Kidney (tissue), 13 donors: ENCODE measurements at regions not wholly inside any gene's neighbourhood (a gene's known extent, or its start where the extent isn't known, plus 50 kb on each side); places are given as distances from the start of the nearest gene placed in this dataset.

ENCODE experiments used
- DNase-seq, 5 donors: peaks; one replicate each; pipeline ENCODE4 v3.0.0-alpha.2; 2013 to 2020
- FAIRE-seq: peaks from 2 replicates; lab custom pipeline; 2012; peaks lifted over from hg19 to GRCh38; lab: Jason Lieb, UNC
- H3K27ac ChIP-seq, 2 donors: one replicate each; pipeline ENCODE4 v1.7.0; 2013; ENCODE audit warnings: low read depth in 2 of 2, low read length in 2 of 2, inconsistent platforms in 1 of 2
- H3K27me3 ChIP-seq: one replicate; pipeline ENCODE4 v1.7.1; 2013; ENCODE audit warnings: low read length, inconsistent platforms; ENCODE audit not compliant: control insufficient read depth, insufficient read depth
- H3K36me3 ChIP-seq, 3 donors: one replicate each; pipeline versions ENCODE4 v1.7.0 to v1.7.1; 2013; ENCODE audit warnings: low read length in 3 of 3, control low read depth in 1 of 3, inconsistent platforms in 1 of 3; ENCODE audit not compliant: insufficient read depth in 3 of 3, control insufficient read depth in 2 of 3
- H3K4me1 ChIP-seq, 3 donors: one replicate each; pipeline versions ENCODE4 v1.7.0 to v1.7.1; 2013; ENCODE audit warnings: low read length in 3 of 3, inconsistent platforms in 1 of 3, low read depth in 1 of 3; ENCODE audit not compliant: control insufficient read depth in 2 of 3, insufficient read depth in 2 of 3
- H3K4me3 ChIP-seq, 3 donors: one replicate each; pipeline versions ENCODE4 v1.7.0 to v1.8.1; 2013; ENCODE audit warnings: low read length in 3 of 3, control low read depth in 1 of 3, inconsistent platforms in 1 of 3
- H3K9ac ChIP-seq, 3 donors: one replicate each; pipeline versions ENCODE4 v1.7.0 to v1.7.1; 2013; ENCODE audit warnings: low read length in 3 of 3, control low read depth in 1 of 3, inconsistent platforms in 1 of 3
- H3K9me3 ChIP-seq, 3 donors: one replicate each; pipeline versions ENCODE4 v1.7.0 to v1.7.1; 2013; ENCODE audit warnings: low read length in 3 of 3, control low read depth in 1 of 3, inconsistent platforms in 1 of 3; ENCODE audit not compliant: control insufficient read depth in 2 of 3, insufficient read depth in 1 of 3
- CTCF ChIP-seq: IDR thresholded peaks from 3 replicates; pipeline ENCODE4 v1.5.1; 2012; ENCODE audit warnings: mild to moderate bottlenecking, moderate library complexity, borderline replicate concordance; ENCODE audit not compliant: insufficient read depth; ENCODE audit errors: extremely low read depth
- intact Hi-C: fragments of 100-400 bp; cut with DNase I; formaldehyde crosslinking; loops from one replicate; pipeline ENCODE4 v1.11.1; 2022
- donor health status: control.
- donor health status: control.
- donor health status: control.
- donor health status: control.
- donor health status: control.
- donor health status: DM: yes; HTN: yes; CAD: no.
- donor health status: Normal renal cell carcinoma (clear cell type).

- Histone ChIP-seq H3K9ac (no peak overlapping the region), H3K4me3 (no peak overlapping the region), H3K27me3 (no peaks in the 10 kb centered on the region), H3K27ac (no peak overlapping the region), H3K9me3 (no peaks in the 10 kb centered on the region), H3K36me3 (no peaks in the 10 kb centered on the region), H3K4me1 (no peaks in the 10 kb centered on the region)
- TF ChIP-seq CTCF = no peak
- DNase-seq (no peak), FAIRE-seq (no peak)
- intact Hi-C loops = no loop called here
Observed at GRCh38 chr2:16031848-16032159, 91.5 kb downstream of the MYCN start.

GRCh38 chr2:16031058-16031847 is 90.9 kb downstream of the MYCN start:
- Histone ChIP-seq H3K27ac (no peak overlapping the region), H3K4me3 (no peak overlapping the region), H3K9me3 (no peaks in the 10 kb centered on the region), H3K4me1 (no peaks in the 10 kb centered on the region), H3K27me3 (no peaks in the 10 kb centered on the region), H3K36me3 (no peaks in the 10 kb centered on the region), H3K9ac (no peak overlapping the region)
- intact Hi-C loops = no loop called here
- DNase-seq = peak in 2 of 5 donors; percentile 28 to 38
- FAIRE-seq = no peak
- no peak for TF ChIP-seq CTCF

- no peaks in the 10 kb centered on the region for H3K36me3 ChIP-seq
- no peaks in the 10 kb centered on the region for H3K27me3 ChIP-seq
- no peaks in the 10 kb centered on the region for H3K4me1 ChIP-seq
- no peaks in the 10 kb centered on the region for H3K9me3 ChIP-seq
- DNase-seq (peak in 1 of 5 donors; percentile 19), FAIRE-seq (no peak)
- H3K4me3 ChIP-seq = no peak overlapping the region
- no peak for TF ChIP-seq CTCF
- no peak overlapping the region for H3K9ac ChIP-seq
- intact Hi-C loops = no loop called here
- no peak overlapping the region for H3K27ac ChIP-seq
Observed at GRCh38 chr2:16030206-16031057, 90.1 kb downstream of the MYCN start.
